ENCODE measurements at regions not wholly inside any gene's neighbourhood (a gene's known extent, or its start where the extent isn't known, plus 50 kb on each side); places are given as distances from the start of the nearest gene placed in this dataset.
"Not testable (repeated sequence)": the region's sequence is repeated elsewhere in the genome, so short reads cannot be mapped to it uniquely, and the experiment has no call there.

- no peak for DNase-seq (ENCODE audit: unreplicated experiment)
- H3K4me1 Mint-ChIP-seq (ENCODE audit: insufficient read depth, unreplicated experiment) = no peaks in the 10 kb centered on the region
- peaks cover 22% of the 10 kb centered on the region for H3K27me3 Mint-ChIP-seq (ENCODE audit: insufficient read depth, unreplicated experiment)
- intact Hi-C loops (cut with micrococcal nuclease) = no loop called here
- peaks cover 7% of the 10 kb centered on the region for H3K9me3 Mint-ChIP-seq (ENCODE audit: unreplicated experiment)
- H3K4me3 Mint-ChIP-seq (ENCODE audit: unreplicated experiment) = no peak overlapping the region
- POLR2A ChIA-PET = no interaction called here
- TF ChIP-seq CTCF (IDR thresholded peaks at IDR 0.05; ENCODE audit: unreplicated experiment) = no peak
- H3K27ac Mint-ChIP-seq (ENCODE audit: low read depth, unreplicated experiment) = no peak overlapping the region
- no peaks in the 10 kb centered on the region for H3K36me3 Mint-ChIP-seq (ENCODE audit: insufficient read depth, unreplicated experiment)
- BruUV-seq (replicated peaks) = no TSS peak
- CTCF ChIA-PET = no interaction called here
Measured at GRCh38 chr3:89533275-89533674, 425.9 kb downstream of the EPHA3 start.

- POLR2A ChIA-PET; H3K9me3 Mint-ChIP-seq (ENCODE audit: unreplicated experiment); BruUV-seq (replicated peaks); H3K27ac Mint-ChIP-seq (ENCODE audit: low read depth, unreplicated experiment); DNase-seq (ENCODE audit: unreplicated experiment); H3K36me3 Mint-ChIP-seq (ENCODE audit: insufficient read depth, unreplicated experiment); intact Hi-C loops (cut with micrococcal nuclease); H3K27me3 Mint-ChIP-seq (ENCODE audit: insufficient read depth, unreplicated experiment); H3K4me3 Mint-ChIP-seq (ENCODE audit: unreplicated experiment): not testable (repeated sequence)
- CTCF ChIA-PET = interaction anchor here (0.6 kb wide), 1 partner anchor 358 kb away, joined by 3 read pairs; no protein-coding TSS in a partner anchor
- H3K4me1 Mint-ChIP-seq (ENCODE audit: insufficient read depth, unreplicated experiment) = peaks cover 10% of the 10 kb centered on the region
Measured at GRCh38 chr3:89554587-89554986, 447.2 kb downstream of the EPHA3 start.

GRCh38 chr3:89558711-89559110 lies 451.3 kb downstream of the EPHA3 start:
- Mint-ChIP-seq H3K4me1 (ENCODE audit: insufficient read depth, unreplicated experiment) (peaks cover 28% of the 10 kb centered on the region), H3K36me3 (ENCODE audit: insufficient read depth, unreplicated experiment) (no peaks in the 10 kb centered on the region), H3K27me3 (ENCODE audit: insufficient read depth, unreplicated experiment) (no peaks in the 10 kb centered on the region), H3K27ac (ENCODE audit: low read depth, unreplicated experiment) (no peak overlapping the region), H3K9me3 (ENCODE audit: unreplicated experiment) (no peaks in the 10 kb centered on the region), H3K4me3 (ENCODE audit: unreplicated experiment) (no peak overlapping the region)
- ChIA-PET CTCF (no interaction called here), POLR2A (no interaction called here)
- intact Hi-C loops (cut with micrococcal nuclease) = no loop called here
- no TSS peak for BruUV-seq (replicated peaks)
- no peak for DNase-seq (ENCODE audit: unreplicated experiment)
- TF ChIP-seq CTCF (IDR thresholded peaks at IDR 0.05; ENCODE audit: unreplicated experiment) = no peak

- ChIA-PET POLR2A (interaction anchor here (0.6 to 1.1 kb wide), 2 partner anchors 11 to 23 kb away, joined by 3 read pairs; no protein-coding TSS in a partner anchor), CTCF (interaction anchor here (0.5 to 0.7 kb wide), 2 partner anchors 23 to 476 kb away, joined by 3 read pairs; no protein-coding TSS in a partner anchor)
- Mint-ChIP-seq H3K4me1 (ENCODE audit: insufficient read depth, unreplicated experiment) (peaks cover 37% of the 10 kb centered on the region), H3K27me3 (ENCODE audit: insufficient read depth, unreplicated experiment) (no peaks in the 10 kb centered on the region), H3K4me3 (ENCODE audit: unreplicated experiment) (no peak overlapping the region), H3K36me3 (ENCODE audit: insufficient read depth, unreplicated experiment) (no peaks in the 10 kb centered on the region), H3K27ac (ENCODE audit: low read depth, unreplicated experiment) (no peak overlapping the region), H3K9me3 (ENCODE audit: unreplicated experiment) (peaks cover 6% of the 10 kb centered on the region)
- BruUV-seq (replicated peaks) = no TSS peak
- peak; percentile 54 for DNase-seq (ENCODE audit: unreplicated experiment)
- no peak for TF ChIP-seq CTCF (IDR thresholded peaks at IDR 0.05; ENCODE audit: unreplicated experiment)
- intact Hi-C loops (cut with micrococcal nuclease) = no loop called here
Measured at GRCh38 chr3:89560568-89560967, 453.1 kb downstream of the EPHA3 start.

- intact Hi-C loops (cut with micrococcal nuclease) = no loop called here
- no peak for TF ChIP-seq CTCF (IDR thresholded peaks at IDR 0.05; ENCODE audit: unreplicated experiment)
- ChIA-PET POLR2A (interaction anchor here (1.7 kb wide), 1 partner anchor 9 kb away, joined by 3 read pairs; no protein-coding TSS in a partner anchor), CTCF (interaction anchor here (0.7 to 0.9 kb wide), 2 partner anchors 529 to 1343 kb away, joined by 3 to 4 read pairs; no protein-coding TSS in a partner anchor)
- H3K4me3 Mint-ChIP-seq (ENCODE audit: unreplicated experiment) = no peak overlapping the region
- H3K27me3 Mint-ChIP-seq (ENCODE audit: insufficient read depth, unreplicated experiment) = no peaks in the 10 kb centered on the region
- H3K27ac Mint-ChIP-seq (ENCODE audit: low read depth, unreplicated experiment) = no peak overlapping the region
- no peaks in the 10 kb centered on the region for H3K36me3 Mint-ChIP-seq (ENCODE audit: insufficient read depth, unreplicated experiment)
- H3K9me3 Mint-ChIP-seq (ENCODE audit: unreplicated experiment) = peaks cover 12% of the 10 kb centered on the region
- no TSS peak for BruUV-seq (replicated peaks)
- peaks cover 32% of the 10 kb centered on the region for H3K4me1 Mint-ChIP-seq (ENCODE audit: insufficient read depth, unreplicated experiment)
- no peak for DNase-seq (ENCODE audit: unreplicated experiment)
Measured at GRCh38 chr3:89562373-89562772, 455.0 kb downstream of the EPHA3 start.
